ENCODE measurements at regions not wholly inside any gene's neighbourhood (a gene's known extent, or its start where the extent isn't known, plus 50 kb on each side); places are given as distances from the start of the nearest gene placed in this dataset.
"Not testable (repeated sequence)": the region's sequence is repeated elsewhere in the genome, so short reads cannot be mapped to it uniquely, and the experiment has no call there.

DNA sequence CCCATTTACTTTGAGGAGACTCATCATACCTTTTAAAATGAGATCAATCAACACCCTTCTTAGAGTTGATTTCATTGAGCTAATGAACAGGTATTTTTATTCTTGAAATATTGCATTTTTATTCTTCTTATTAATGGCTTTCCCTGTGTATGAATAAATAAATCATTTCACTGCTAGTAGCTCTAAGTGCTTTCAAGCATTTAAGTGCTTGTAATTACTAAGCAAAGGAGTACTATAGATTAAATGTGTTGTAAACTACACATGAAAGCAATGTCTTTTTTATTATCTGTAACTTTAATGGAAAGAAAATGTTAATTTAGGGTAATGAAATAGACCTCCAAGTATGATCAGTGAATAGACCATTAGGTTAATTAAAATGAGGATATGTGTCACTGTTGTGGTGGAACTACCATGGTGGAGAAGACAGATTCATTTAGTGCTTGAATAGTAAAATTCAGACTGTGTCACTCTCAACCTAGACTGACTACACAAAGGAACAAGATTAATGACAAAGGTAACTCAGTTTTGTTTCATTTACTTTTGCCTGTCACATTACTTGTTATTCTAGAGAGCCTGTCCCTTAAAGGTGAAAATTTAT lies 1943.5 kb downstream of the KHDRBS2 start:
- H3K4me2 ChIP-seq (ENCODE audit: extremely low read depth, insufficient read depth, low read length); H2AFZ ChIP-seq (ENCODE audit: low read length); H3K27ac ChIP-seq (ENCODE audit: insufficient read depth, low read length); H3K4me1 ChIP-seq (ENCODE audit: control insufficient read depth, extremely low read depth, insufficient read depth, low read length); H3K36me3 ChIP-seq (ENCODE audit: control insufficient read depth, insufficient read depth, low read length); H4K20me1 ChIP-seq (ENCODE audit: control insufficient read depth, extremely low read depth, insufficient read depth, low read length); H3K79me2 ChIP-seq (ENCODE audit: control insufficient read depth, insufficient read depth, low read length); H3K27me3 ChIP-seq (ENCODE audit: control insufficient read depth, insufficient read depth, low read length); H3K4me3 ChIP-seq (replicated peaks in 1 of 4; ENCODE audit: control extremely low read depth in 1 of 4, insufficient read depth in 1 of 4, low read depth in 3 of 4, low read length in 4 of 4); H3K9ac ChIP-seq (ENCODE audit: insufficient read depth, low read length); DNase-seq (ENCODE audit: low read depth in 2 of 2); H3K9me3 ChIP-seq (ENCODE audit: control insufficient read depth, insufficient read depth, low read depth, low read length): not testable (repeated sequence)

DNA sequence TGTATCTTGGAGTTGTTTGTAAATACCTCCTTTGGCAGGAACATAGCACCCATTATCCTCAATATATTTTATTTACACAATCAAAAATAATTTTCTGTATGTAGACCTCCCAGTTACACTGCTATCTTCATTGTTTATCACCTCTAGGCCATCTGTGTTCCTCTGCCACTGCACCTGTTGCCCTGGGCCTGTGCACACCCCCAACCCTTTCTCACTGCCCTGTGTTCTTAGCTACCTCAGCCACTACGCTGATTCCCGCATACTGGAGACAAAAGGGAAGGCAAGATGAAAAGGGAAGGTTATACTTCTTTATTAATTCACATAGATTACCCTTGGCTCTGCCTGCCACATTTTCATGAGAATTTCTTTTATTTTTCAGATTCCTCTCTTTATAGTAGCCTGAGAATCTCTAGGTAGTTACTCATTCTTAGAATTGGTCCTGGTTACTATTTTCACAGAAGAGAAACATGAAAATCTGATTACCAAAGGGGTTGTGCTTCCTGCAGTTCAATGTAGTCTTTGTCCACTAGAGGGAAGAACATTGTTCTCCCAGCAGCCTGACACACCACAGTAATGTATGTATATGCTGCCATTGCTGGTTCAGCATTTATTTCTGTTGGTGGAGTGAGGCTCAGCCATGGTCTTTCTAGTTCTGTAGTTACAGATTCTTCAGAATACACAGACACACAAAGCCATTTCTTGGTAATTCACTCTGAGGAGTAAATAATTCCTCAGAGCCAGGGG lies 1947.5 kb downstream of the KHDRBS2 start:
- not testable (repeated sequence) for H3K36me3 ChIP-seq (ENCODE audit: control insufficient read depth, insufficient read depth, low read length); H2AFZ ChIP-seq (ENCODE audit: low read length); H3K4me3 ChIP-seq (replicated peaks in 1 of 4; ENCODE audit: control extremely low read depth in 1 of 4, insufficient read depth in 1 of 4, low read depth in 3 of 4, low read length in 4 of 4); H4K20me1 ChIP-seq (ENCODE audit: control insufficient read depth, extremely low read depth, insufficient read depth, low read length); H3K9me3 ChIP-seq (ENCODE audit: control insufficient read depth, insufficient read depth, low read depth, low read length); DNase-seq (ENCODE audit: low read depth in 2 of 2); H3K4me2 ChIP-seq (ENCODE audit: extremely low read depth, insufficient read depth, low read length); H3K27me3 ChIP-seq (ENCODE audit: control insufficient read depth, insufficient read depth, low read length); H3K4me1 ChIP-seq (ENCODE audit: control insufficient read depth, extremely low read depth, insufficient read depth, low read length); H3K9ac ChIP-seq (ENCODE audit: insufficient read depth, low read length); H3K27ac ChIP-seq (ENCODE audit: insufficient read depth, low read length); H3K79me2 ChIP-seq (ENCODE audit: control insufficient read depth, insufficient read depth, low read length)

DNA sequence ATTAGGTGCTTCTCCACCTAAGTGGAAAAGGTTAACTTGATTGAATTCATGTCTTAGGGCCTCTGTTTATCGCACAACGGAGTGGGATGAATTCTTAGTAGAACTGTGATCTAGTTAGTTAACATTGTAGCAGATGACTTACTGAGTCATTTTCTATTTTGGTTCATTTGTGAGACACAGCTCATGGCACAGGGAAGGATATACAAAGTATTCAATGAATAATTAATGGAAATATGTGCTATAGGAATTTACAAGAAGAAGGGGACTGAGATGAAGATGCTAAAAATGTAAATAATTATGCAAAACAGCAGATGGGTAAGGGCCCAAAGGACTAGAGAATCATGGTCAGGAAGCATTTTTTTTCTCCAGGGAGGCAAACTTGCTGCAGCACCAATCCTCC lies 1950.9 kb downstream of the KHDRBS2 start:
- not testable (repeated sequence) for H3K4me3 ChIP-seq (replicated peaks in 1 of 4; ENCODE audit: control extremely low read depth in 1 of 4, insufficient read depth in 1 of 4, low read depth in 3 of 4, low read length in 4 of 4); H3K9ac ChIP-seq (ENCODE audit: insufficient read depth, low read length); H3K36me3 ChIP-seq (ENCODE audit: control insufficient read depth, insufficient read depth, low read length); H3K4me2 ChIP-seq (ENCODE audit: extremely low read depth, insufficient read depth, low read length); H3K27me3 ChIP-seq (ENCODE audit: control insufficient read depth, insufficient read depth, low read length); H3K4me1 ChIP-seq (ENCODE audit: control insufficient read depth, extremely low read depth, insufficient read depth, low read length); H2AFZ ChIP-seq (ENCODE audit: low read length); H3K9me3 ChIP-seq (ENCODE audit: control insufficient read depth, insufficient read depth, low read depth, low read length); H3K27ac ChIP-seq (ENCODE audit: insufficient read depth, low read length); H3K79me2 ChIP-seq (ENCODE audit: control insufficient read depth, insufficient read depth, low read length); H4K20me1 ChIP-seq (ENCODE audit: control insufficient read depth, extremely low read depth, insufficient read depth, low read length); DNase-seq (ENCODE audit: low read depth in 2 of 2)

DNA sequence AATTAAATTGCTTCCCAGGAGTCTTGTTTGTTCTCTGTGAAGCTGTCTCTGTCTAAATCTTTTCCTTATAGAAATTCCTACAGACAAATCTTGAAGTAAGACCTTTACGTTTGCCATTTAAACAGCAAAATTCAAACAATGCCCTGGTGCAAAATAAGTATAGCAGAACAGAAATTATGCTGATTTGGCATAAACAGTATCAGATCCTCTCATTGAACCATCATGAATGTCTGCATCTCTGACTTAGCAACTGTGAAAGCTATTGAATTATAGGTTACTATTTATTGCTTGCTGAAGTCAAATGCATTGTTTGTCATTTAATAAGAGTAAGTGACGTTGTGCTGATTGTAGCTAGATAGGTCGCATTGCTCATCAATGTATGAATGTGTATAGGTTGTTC lies 1952.3 kb downstream of the KHDRBS2 start:
- not testable (repeated sequence) for H3K4me1 ChIP-seq (ENCODE audit: control insufficient read depth, extremely low read depth, insufficient read depth, low read length); H3K79me2 ChIP-seq (ENCODE audit: control insufficient read depth, insufficient read depth, low read length); H3K9ac ChIP-seq (ENCODE audit: insufficient read depth, low read length); H4K20me1 ChIP-seq (ENCODE audit: control insufficient read depth, extremely low read depth, insufficient read depth, low read length); H3K4me3 ChIP-seq (replicated peaks in 1 of 4; ENCODE audit: control extremely low read depth in 1 of 4, insufficient read depth in 1 of 4, low read depth in 3 of 4, low read length in 4 of 4); H3K4me2 ChIP-seq (ENCODE audit: extremely low read depth, insufficient read depth, low read length); H3K9me3 ChIP-seq (ENCODE audit: control insufficient read depth, insufficient read depth, low read depth, low read length); H3K27me3 ChIP-seq (ENCODE audit: control insufficient read depth, insufficient read depth, low read length); H3K36me3 ChIP-seq (ENCODE audit: control insufficient read depth, insufficient read depth, low read length); H3K27ac ChIP-seq (ENCODE audit: insufficient read depth, low read length); H2AFZ ChIP-seq (ENCODE audit: low read length); DNase-seq (ENCODE audit: low read depth in 2 of 2)

DNA sequence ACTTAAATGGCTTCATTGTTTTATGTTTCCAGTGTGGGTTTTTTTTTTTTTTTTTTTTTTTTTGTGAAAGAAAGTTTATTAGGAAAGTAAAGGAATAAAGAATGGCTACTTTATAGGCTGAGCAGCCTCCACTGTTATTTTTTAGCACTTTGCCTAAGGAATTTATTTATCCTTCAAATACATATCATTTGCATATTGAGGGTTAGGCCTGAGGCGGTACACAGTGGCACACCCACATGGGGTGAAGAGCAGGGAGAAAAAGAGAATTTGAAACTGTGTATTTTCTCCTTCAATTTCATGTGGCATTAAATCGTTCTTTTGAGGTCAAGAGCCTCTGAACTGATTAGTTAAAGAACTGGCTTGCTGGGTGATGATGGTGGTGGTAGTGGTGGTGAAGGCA lies 1977.1 kb downstream of the KHDRBS2 start:
- H2AFZ ChIP-seq (ENCODE audit: low read length); H3K4me3 ChIP-seq (replicated peaks in 1 of 4; ENCODE audit: control extremely low read depth in 1 of 4, insufficient read depth in 1 of 4, low read depth in 3 of 4, low read length in 4 of 4); H3K4me2 ChIP-seq (ENCODE audit: extremely low read depth, insufficient read depth, low read length); H3K79me2 ChIP-seq (ENCODE audit: control insufficient read depth, insufficient read depth, low read length); H3K36me3 ChIP-seq (ENCODE audit: control insufficient read depth, insufficient read depth, low read length); H3K4me1 ChIP-seq (ENCODE audit: control insufficient read depth, extremely low read depth, insufficient read depth, low read length); H4K20me1 ChIP-seq (ENCODE audit: control insufficient read depth, extremely low read depth, insufficient read depth, low read length); H3K9me3 ChIP-seq (ENCODE audit: control insufficient read depth, insufficient read depth, low read depth, low read length); H3K27ac ChIP-seq (ENCODE audit: insufficient read depth, low read length); H3K9ac ChIP-seq (ENCODE audit: insufficient read depth, low read length); DNase-seq (ENCODE audit: low read depth in 2 of 2); H3K27me3 ChIP-seq (ENCODE audit: control insufficient read depth, insufficient read depth, low read length): not testable (repeated sequence)

All from fibroblast of lung (primary cell).